Endothelial cell (in vitro differentiated cells): ENCODE measurements at regions not wholly inside any gene's neighbourhood (a gene's known extent, or its start where the extent isn't known, plus 50 kb on each side); places are given as distances from the start of the nearest gene placed in this dataset.
A peak's percentile ranks its signal among the peaks of the same experiment; 100 is the strongest.

ENCODE experiments used
- DNase-seq: peaks from one replicate; pipeline ENCODE4 v3.0.0; 2021; ENCODE audit warnings: low spot score
- H3K27ac Mint-ChIP-seq: one replicate; pipeline ENCODE4 v1.8.0; 2021; ENCODE audit warnings: mixed read lengths, inconsistent platforms; ENCODE audit not compliant: unreplicated experiment
- H3K27me3 Mint-ChIP-seq: one replicate; pipeline ENCODE4 v1.8.0; 2021; ENCODE audit warnings: mild to moderate bottlenecking, moderate library complexity, mixed read lengths, inconsistent platforms; ENCODE audit not compliant: unreplicated experiment
- H3K36me3 Mint-ChIP-seq: one replicate; pipeline ENCODE4 v1.8.0; 2021; ENCODE audit warnings: mild to moderate bottlenecking, low read depth, mixed read lengths, inconsistent platforms; ENCODE audit not compliant: unreplicated experiment
- H3K4me1 Mint-ChIP-seq: one replicate; pipeline ENCODE4 v1.8.0; 2021; ENCODE audit warnings: mild to moderate bottlenecking, mixed read lengths, inconsistent platforms; ENCODE audit not compliant: unreplicated experiment
- H3K4me3 Mint-ChIP-seq: one replicate; pipeline ENCODE4 v1.8.0; 2021; ENCODE audit warnings: mild to moderate bottlenecking, mixed read lengths, inconsistent platforms; ENCODE audit not compliant: unreplicated experiment
- H3K9me3 Mint-ChIP-seq: one replicate; pipeline ENCODE4 v1.8.0; 2021; ENCODE audit warnings: mixed read lengths, inconsistent platforms; ENCODE audit not compliant: unreplicated experiment
- TF ChIP-seq, protein P1 (sequence below): fragments of 200-600 bp; sonication (generic); IDR thresholded peaks from one replicate; pipeline ENCODE4 v1.5.0; 2021; ENCODE audit warnings: antibody characterized with exemption; ENCODE audit not compliant: unreplicated experiment

DNA sequence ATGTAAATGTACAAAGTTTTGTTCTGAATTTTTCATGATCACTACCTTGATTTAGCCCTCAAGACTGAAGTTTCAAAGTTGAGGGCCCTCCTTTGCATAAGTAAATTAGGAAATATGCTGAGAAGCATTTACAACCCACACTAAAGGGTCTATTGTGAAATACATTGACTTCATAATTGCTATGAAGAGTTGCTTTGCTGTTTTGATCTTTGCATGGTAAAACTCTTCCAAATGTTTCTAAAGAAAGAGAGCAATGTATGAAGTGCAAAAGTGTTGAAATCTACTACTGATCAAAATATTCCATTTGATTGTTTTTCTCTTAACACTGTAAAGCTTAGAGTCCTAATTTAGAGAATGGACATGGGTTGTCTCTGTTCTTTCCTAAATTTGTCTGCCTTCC lies 77.2 kb downstream of the C7orf25 start:
- Mint-ChIP-seq H3K27ac (no peak overlapping the region), H3K36me3 (no peaks in the 10 kb centered on the region), H3K27me3 (no peaks in the 10 kb centered on the region), H3K9me3 (no peaks in the 10 kb centered on the region), H3K4me3 (no peak overlapping the region), H3K4me1 (peaks cover 13% of the 10 kb centered on the region)
- no peak for DNase-seq
- TF ChIP-seq, protein P1, sequence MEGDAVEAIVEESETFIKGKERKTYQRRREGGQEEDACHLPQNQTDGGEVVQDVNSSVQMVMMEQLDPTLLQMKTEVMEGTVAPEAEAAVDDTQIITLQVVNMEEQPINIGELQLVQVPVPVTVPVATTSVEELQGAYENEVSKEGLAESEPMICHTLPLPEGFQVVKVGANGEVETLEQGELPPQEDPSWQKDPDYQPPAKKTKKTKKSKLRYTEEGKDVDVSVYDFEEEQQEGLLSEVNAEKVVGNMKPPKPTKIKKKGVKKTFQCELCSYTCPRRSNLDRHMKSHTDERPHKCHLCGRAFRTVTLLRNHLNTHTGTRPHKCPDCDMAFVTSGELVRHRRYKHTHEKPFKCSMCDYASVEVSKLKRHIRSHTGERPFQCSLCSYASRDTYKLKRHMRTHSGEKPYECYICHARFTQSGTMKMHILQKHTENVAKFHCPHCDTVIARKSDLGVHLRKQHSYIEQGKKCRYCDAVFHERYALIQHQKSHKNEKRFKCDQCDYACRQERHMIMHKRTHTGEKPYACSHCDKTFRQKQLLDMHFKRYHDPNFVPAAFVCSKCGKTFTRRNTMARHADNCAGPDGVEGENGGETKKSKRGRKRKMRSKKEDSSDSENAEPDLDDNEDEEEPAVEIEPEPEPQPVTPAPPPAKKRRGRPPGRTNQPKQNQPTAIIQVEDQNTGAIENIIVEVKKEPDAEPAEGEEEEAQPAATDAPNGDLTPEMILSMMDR: no peak

DNA sequence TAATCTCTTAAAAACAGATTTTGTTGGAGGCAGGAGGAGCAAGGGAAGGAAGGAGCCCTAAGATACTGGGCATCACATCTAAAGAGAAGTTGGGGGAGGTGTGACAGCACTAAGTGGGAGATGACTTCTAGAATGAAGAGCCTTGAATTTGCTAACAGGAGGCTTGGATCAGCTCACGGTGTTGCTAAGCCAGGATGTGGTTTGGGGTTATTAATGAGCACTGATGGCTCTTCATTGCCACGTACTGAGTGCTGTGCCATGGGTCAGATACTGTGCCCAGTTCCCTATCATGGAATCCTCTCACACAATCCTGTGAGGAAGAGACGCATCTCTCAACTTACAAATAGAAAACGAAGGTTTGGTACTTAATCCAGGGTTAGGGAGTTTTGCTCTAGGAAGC lies 78.5 kb downstream of the C7orf25 start:
- Mint-ChIP-seq H3K27me3 (no peaks in the 10 kb centered on the region), H3K36me3 (no peaks in the 10 kb centered on the region), H3K4me1 (peaks cover 13% of the 10 kb centered on the region), H3K27ac (no peak overlapping the region), H3K4me3 (no peak overlapping the region), H3K9me3 (no peaks in the 10 kb centered on the region)
- TF ChIP-seq, protein P1: no peak
- no peak for DNase-seq

DNA sequence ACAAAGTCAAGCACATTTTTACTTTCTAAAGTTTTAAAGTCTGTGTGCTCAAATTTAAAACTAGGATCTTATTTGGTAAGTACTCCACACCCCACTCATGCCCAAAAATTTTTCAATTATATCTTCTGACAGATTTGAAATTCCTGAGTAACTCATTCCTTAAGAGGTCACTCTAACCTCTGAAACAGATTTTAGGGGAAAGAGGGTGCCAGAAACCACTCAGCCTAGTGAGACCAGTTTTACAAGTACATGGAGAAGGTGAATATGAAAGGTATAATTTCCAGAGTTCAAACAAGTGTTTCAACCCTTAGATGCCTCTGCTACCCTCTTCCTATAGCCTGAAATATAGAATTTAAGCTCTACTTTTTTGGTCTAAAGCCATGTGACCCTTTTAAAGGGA lies 79.2 kb downstream of the C7orf25 start:
- Mint-ChIP-seq H3K27ac (no peak overlapping the region), H3K36me3 (no peaks in the 10 kb centered on the region), H3K9me3 (no peaks in the 10 kb centered on the region), H3K27me3 (no peaks in the 10 kb centered on the region), H3K4me3 (no peak overlapping the region), H3K4me1 (peaks cover 13% of the 10 kb centered on the region)
- DNase-seq: no peak
- TF ChIP-seq, protein P1: no peak

DNA sequence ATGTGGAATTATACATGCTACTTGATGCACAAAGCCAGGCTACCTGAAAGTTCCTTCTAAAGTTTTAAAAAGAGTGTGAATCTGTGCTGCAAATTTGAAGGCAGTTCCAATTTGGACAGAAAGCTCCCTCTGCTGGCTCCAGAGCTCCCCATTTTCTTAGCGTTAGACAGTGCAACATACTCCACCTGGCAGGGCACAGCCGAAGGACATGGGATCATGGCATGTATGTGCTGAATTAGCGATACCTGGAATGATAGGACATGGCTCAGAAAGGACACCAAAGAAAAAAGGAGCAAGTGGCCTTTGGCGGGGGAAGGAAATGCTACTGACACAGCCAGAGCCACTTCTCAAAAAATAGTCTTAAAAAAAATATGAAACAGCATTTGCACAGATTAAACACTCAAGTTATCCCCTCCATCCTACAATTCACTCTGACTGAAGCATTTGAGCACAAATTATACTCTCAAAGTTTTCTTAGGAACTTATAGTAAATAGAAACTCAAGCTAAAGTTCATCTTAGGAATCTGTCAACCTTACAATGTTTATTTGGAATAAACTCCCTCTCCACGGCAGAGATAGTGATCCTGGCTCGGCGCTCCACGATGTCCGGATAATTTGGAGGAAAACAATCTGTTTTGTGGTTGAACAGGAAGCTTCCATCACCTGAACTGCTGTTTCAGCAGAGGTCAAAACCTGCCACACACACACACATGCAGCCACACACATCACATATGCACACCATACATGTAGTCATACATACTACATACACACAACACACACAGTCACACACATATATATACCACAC lies 80.0 kb downstream of the C7orf25 start:
- H3K4me1 Mint-ChIP-seq: peaks cover 13% of the 10 kb centered on the region
- no peaks in the 10 kb centered on the region for H3K36me3 Mint-ChIP-seq
- no peaks in the 10 kb centered on the region for H3K9me3 Mint-ChIP-seq
- TF ChIP-seq, protein P1: no peak
- DNase-seq: peak; percentile 28
- no peak overlapping the region for H3K4me3 Mint-ChIP-seq
- H3K27ac Mint-ChIP-seq: no peak overlapping the region
- no peaks in the 10 kb centered on the region for H3K27me3 Mint-ChIP-seq

DNA sequence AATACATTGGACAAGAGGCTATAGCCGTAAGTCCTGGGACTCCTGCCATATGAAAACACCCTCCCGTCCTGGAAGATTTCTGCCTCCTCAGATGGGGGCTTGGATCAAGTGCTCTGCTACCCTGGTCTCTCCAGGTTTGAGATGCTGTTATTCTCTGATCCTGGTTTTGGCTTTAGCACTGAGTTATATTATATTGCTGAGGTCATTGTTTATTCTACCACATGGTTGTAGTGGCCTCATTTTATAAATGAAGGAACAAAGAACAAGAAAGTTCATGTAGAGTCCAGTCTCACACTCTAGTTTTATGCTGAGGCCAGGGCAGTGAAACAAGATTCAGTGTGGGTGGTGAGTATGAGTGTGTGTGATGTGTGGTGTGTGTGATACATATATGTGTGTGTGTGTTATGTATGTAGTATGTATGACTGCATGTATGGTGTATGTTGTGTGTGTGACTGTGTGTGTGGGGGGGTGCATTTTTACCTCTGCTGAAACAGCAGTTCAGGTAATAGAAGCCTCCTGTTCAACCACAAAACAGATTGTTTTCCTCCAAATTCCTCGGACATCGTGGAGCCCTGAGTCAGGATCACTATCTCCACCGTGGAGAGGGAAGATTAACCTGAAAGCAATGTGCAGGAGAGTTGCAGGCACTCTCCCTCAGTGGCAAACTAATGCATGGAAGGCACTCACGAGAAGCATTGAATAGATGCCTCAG lies 80.7 kb downstream of the C7orf25 start:
- Mint-ChIP-seq H3K27me3 (no peaks in the 10 kb centered on the region), H3K27ac (no peak overlapping the region), H3K9me3 (no peaks in the 10 kb centered on the region), H3K4me3 (no peak overlapping the region), H3K36me3 (no peaks in the 10 kb centered on the region), H3K4me1 (peaks cover 13% of the 10 kb centered on the region)
- TF ChIP-seq, protein P1: no peak
- no peak for DNase-seq
